ENCODE measurements at regions not wholly inside any gene's neighbourhood (a gene's known extent, or its start where the extent isn't known, plus 50 kb on each side); places are given as distances from the start of the nearest gene placed in this dataset.

- Mint-ChIP-seq H3K9me3 (no peaks in the 10 kb centered on the region), H3K4me1 (peaks cover 6% of the 10 kb centered on the region), H3K4me3 (no peak overlapping the region), H3K27me3 (no peaks in the 10 kb centered on the region), H3K27ac (no peak overlapping the region), H3K36me3 (ENCODE audit: low read depth) (no peaks in the 10 kb centered on the region)
- POLR2A ChIA-PET = no interaction called here
- no peak for DNase-seq
- CTCF ChIA-PET = interaction anchor here (1.1 kb wide), 1 partner anchor 16 kb away, joined by 3 read pairs; no protein-coding TSS in a partner anchor
Measured at GRCh38 chr6:113626475-113626874, 230.7 kb upstream of the MARCKS start.

- no peaks in the 10 kb centered on the region for H3K27me3 Mint-ChIP-seq
- H3K4me1 Mint-ChIP-seq = peaks cover 12% of the 10 kb centered on the region
- no peak overlapping the region for H3K4me3 Mint-ChIP-seq
- DNase-seq = no peak
- H3K27ac Mint-ChIP-seq = no peak overlapping the region
- ChIA-PET CTCF (no interaction called here), POLR2A (no interaction called here)
- no peaks in the 10 kb centered on the region for H3K9me3 Mint-ChIP-seq
- H3K36me3 Mint-ChIP-seq (ENCODE audit: low read depth) = no peaks in the 10 kb centered on the region
Measured at GRCh38 chr6:113627480-113627879, 229.7 kb upstream of the MARCKS start.

GRCh38 chr6:113629256-113629655, 227.9 kb upstream of the MARCKS start:
- no peaks in the 10 kb centered on the region for H3K9me3 Mint-ChIP-seq
- peaks cover 12% of the 10 kb centered on the region for H3K4me1 Mint-ChIP-seq
- POLR2A ChIA-PET = no interaction called here
- no peak for DNase-seq
- no peak overlapping the region for H3K27ac Mint-ChIP-seq
- CTCF ChIA-PET = no interaction called here
- no peaks in the 10 kb centered on the region for H3K36me3 Mint-ChIP-seq (ENCODE audit: low read depth)
- H3K4me3 Mint-ChIP-seq = no peak overlapping the region
- no peaks in the 10 kb centered on the region for H3K27me3 Mint-ChIP-seq

GRCh38 chr6:113629975-113630737, 227.0 kb upstream of the MARCKS start:
- no peak for DNase-seq
- ChIA-PET POLR2A (no interaction called here), CTCF (no interaction called here)
- no peak overlapping the region for H3K27ac Mint-ChIP-seq
- peaks cover 12% of the 10 kb centered on the region for H3K4me1 Mint-ChIP-seq
- H3K9me3 Mint-ChIP-seq = no peaks in the 10 kb centered on the region
- no peaks in the 10 kb centered on the region for H3K27me3 Mint-ChIP-seq
- no peaks in the 10 kb centered on the region for H3K36me3 Mint-ChIP-seq (ENCODE audit: low read depth)
- no peak overlapping the region for H3K4me3 Mint-ChIP-seq

GRCh38 chr6:113630738-113631535, 226.2 kb upstream of the MARCKS start:
- H3K36me3 Mint-ChIP-seq (ENCODE audit: low read depth) = no peaks in the 10 kb centered on the region
- peaks cover 12% of the 10 kb centered on the region for H3K4me1 Mint-ChIP-seq
- peak; percentile 18 for DNase-seq
- ChIA-PET CTCF (interaction anchor here (0.5 to 0.6 kb wide), 2 partner anchors 13 to 501 kb away, joined by 3 read pairs; no protein-coding TSS in a partner anchor), POLR2A (no interaction called here)
- H3K27me3 Mint-ChIP-seq = no peaks in the 10 kb centered on the region
- H3K27ac Mint-ChIP-seq = peak overlapping the region; percentile 36
- H3K4me3 Mint-ChIP-seq = no peak overlapping the region
- no peaks in the 10 kb centered on the region for H3K9me3 Mint-ChIP-seq

GRCh38 chr6:113631666-113632065, 225.5 kb upstream of the MARCKS start:
- H3K4me3 Mint-ChIP-seq = no peak overlapping the region
- H3K9me3 Mint-ChIP-seq = no peaks in the 10 kb centered on the region
- H3K27me3 Mint-ChIP-seq = no peaks in the 10 kb centered on the region
- CTCF ChIA-PET = interaction anchor here (1.1 kb wide), 1 partner anchor 11 kb away, joined by 3 read pairs; no protein-coding TSS in a partner anchor
- no peaks in the 10 kb centered on the region for H3K36me3 Mint-ChIP-seq (ENCODE audit: low read depth)
- H3K27ac Mint-ChIP-seq = no peak overlapping the region
- no peak for DNase-seq
- H3K4me1 Mint-ChIP-seq = peaks cover 12% of the 10 kb centered on the region
- POLR2A ChIA-PET = no interaction called here

- H3K4me1 Mint-ChIP-seq = peaks cover 12% of the 10 kb centered on the region
- no peaks in the 10 kb centered on the region for H3K27me3 Mint-ChIP-seq
- DNase-seq = peak; percentile 7
- no peaks in the 10 kb centered on the region for H3K36me3 Mint-ChIP-seq (ENCODE audit: low read depth)
- POLR2A ChIA-PET = no interaction called here
- H3K4me3 Mint-ChIP-seq = no peak overlapping the region
- CTCF ChIA-PET = interaction anchor here (1.1 kb wide), 1 partner anchor 10 kb away, joined by 3 read pairs; no protein-coding TSS in a partner anchor
- H3K9me3 Mint-ChIP-seq = no peaks in the 10 kb centered on the region
- no peak overlapping the region for H3K27ac Mint-ChIP-seq
Measured at GRCh38 chr6:113632220-113632864, 224.8 kb upstream of the MARCKS start.

- Mint-ChIP-seq H3K27me3 (no peaks in the 10 kb centered on the region), H3K36me3 (ENCODE audit: low read depth) (no peaks in the 10 kb centered on the region), H3K9me3 (no peaks in the 10 kb centered on the region), H3K4me1 (peaks cover 12% of the 10 kb centered on the region), H3K4me3 (no peak overlapping the region), H3K27ac (no peak overlapping the region)
- DNase-seq = no peak
- ChIA-PET POLR2A (no interaction called here), CTCF (no interaction called here)
Measured at GRCh38 chr6:113633638-113634037, 223.5 kb upstream of the MARCKS start.

- no peak overlapping the region for H3K4me3 Mint-ChIP-seq
- ChIA-PET CTCF (no interaction called here), POLR2A (no interaction called here)
- H3K27me3 Mint-ChIP-seq = no peaks in the 10 kb centered on the region
- peaks cover 12% of the 10 kb centered on the region for H3K4me1 Mint-ChIP-seq
- H3K36me3 Mint-ChIP-seq (ENCODE audit: low read depth) = no peaks in the 10 kb centered on the region
- H3K9me3 Mint-ChIP-seq = no peaks in the 10 kb centered on the region
- no peak overlapping the region for H3K27ac Mint-ChIP-seq
- no peak for DNase-seq
Measured at GRCh38 chr6:113634352-113635163, 222.6 kb upstream of the MARCKS start.

GRCh38 chr6:113635222-113635986, 221.7 kb upstream of the MARCKS start:
- H3K4me3 Mint-ChIP-seq = no peak overlapping the region
- H3K36me3 Mint-ChIP-seq (ENCODE audit: low read depth) = no peaks in the 10 kb centered on the region
- ChIA-PET POLR2A (no interaction called here), CTCF (no interaction called here)
- no peak overlapping the region for H3K27ac Mint-ChIP-seq
- H3K9me3 Mint-ChIP-seq = no peaks in the 10 kb centered on the region
- H3K4me1 Mint-ChIP-seq = peaks cover 12% of the 10 kb centered on the region
- no peak for DNase-seq
- peaks cover 1% of the 10 kb centered on the region for H3K27me3 Mint-ChIP-seq

- CTCF ChIA-PET = no interaction called here
Measured at GRCh38 chr6:113636357-113636824, 220.8 kb upstream of the MARCKS start.

GRCh38 chr6:113640051-113640450, 217.1 kb upstream of the MARCKS start:
- CTCF ChIA-PET = no interaction called here
- Mint-ChIP-seq H3K4me3 (no peak overlapping the region), H3K27ac (no peak overlapping the region), H3K36me3 (ENCODE audit: low read depth) (no peaks in the 10 kb centered on the region), H3K4me1 (no peaks in the 10 kb centered on the region), H3K27me3 (peaks cover 5% of the 10 kb centered on the region), H3K9me3 (no peaks in the 10 kb centered on the region)
- POLR2A ChIA-PET = no interaction called here
- no peak for DNase-seq

More at GRCh38 chr6:113636357-113636824, 220.8 kb upstream of the MARCKS start:
- Mint-ChIP-seq H3K27ac (no peak overlapping the region), H3K36me3 (ENCODE audit: low read depth) (no peaks in the 10 kb centered on the region), H3K9me3 (no peaks in the 10 kb centered on the region), H3K27me3 (peaks cover 1% of the 10 kb centered on the region), H3K4me1 (peaks cover 7% of the 10 kb centered on the region), H3K4me3 (no peak overlapping the region)
- POLR2A ChIA-PET = no interaction called here
- DNase-seq = no peak
